Natural killer cell (primary cell): ENCODE measurements at regions not wholly inside any gene's neighbourhood (a gene's known extent, or its start where the extent isn't known, plus 50 kb on each side); places are given as distances from the start of the nearest gene placed in this dataset.

Experiments used
- ATAC-seq, 3 donors: fragments of 150-1000 bp in 2 of 3; fragments of 200-7000 bp in 1 of 3; cut with Tn5 transposase; 1 replicate in 1 of 3; 2 replicates in 2 of 3; pipeline ENCODE4 v1.10.0; 2021; ENCODE audit warnings: mild to moderate bottlenecking in 2 of 3, moderate library complexity in 2 of 3
- DNase-seq, 2 donors: peaks; one replicate each; pipeline versions ENCODE4 v3.0.0 to v3.0.0-alpha.2; 2013 to 2021; ENCODE audit warnings: mixed read lengths in 1 of 2
- H3K27ac ChIP-seq: one replicate; pipeline ENCODE4 v1.5.1; 2013; ENCODE audit warnings: mild to moderate bottlenecking, low read length
- H3K27me3 ChIP-seq: one replicate; pipeline ENCODE4 v1.6.1; 2013; ENCODE audit warnings: low read length; ENCODE audit not compliant: control insufficient read depth, insufficient read depth
- H3K36me3 ChIP-seq: one replicate; pipeline ENCODE4 v1.6.1; 2013; ENCODE audit warnings: low read length; ENCODE audit not compliant: control insufficient read depth, insufficient read depth
- H3K4me1 ChIP-seq: one replicate; pipeline ENCODE4 v1.6.1; 2013; ENCODE audit warnings: low read length; ENCODE audit not compliant: control insufficient read depth, insufficient read depth
- H3K4me3 ChIP-seq: one replicate; pipeline ENCODE4 v1.5.1; 2013; ENCODE audit warnings: low read length
- H3K9me3 ChIP-seq: one replicate; pipeline ENCODE4 v1.6.1; 2013; ENCODE audit warnings: low read length; ENCODE audit not compliant: control insufficient read depth, insufficient read depth
- H3K27ac Mint-ChIP-seq, 2 donors: one replicate each; pipeline ENCODE4 v1.8.0; 2022; ENCODE audit warnings: mild to moderate bottlenecking in 2 of 2, mixed read lengths in 2 of 2, moderate library complexity in 1 of 2
- H3K27me3 Mint-ChIP-seq, 2 donors: one replicate each; pipeline ENCODE4 v1.8.0; 2022; ENCODE audit warnings: low read depth in 2 of 2, mixed read lengths in 2 of 2
- H3K36me3 Mint-ChIP-seq: one replicate; pipeline ENCODE4 v1.8.0; 2022; ENCODE audit warnings: mixed read lengths
- H3K4me1 Mint-ChIP-seq, 2 donors: one replicate each; pipeline ENCODE4 v1.8.0; 2022; ENCODE audit warnings: mixed read lengths in 2 of 2
- H3K4me3 Mint-ChIP-seq: one replicate; pipeline ENCODE4 v1.8.0; 2022; ENCODE audit warnings: mild to moderate bottlenecking, moderate library complexity, mixed read lengths
- H3K9me3 Mint-ChIP-seq, 2 donors: one replicate each; pipeline ENCODE4 v1.8.0; 2022; ENCODE audit warnings: mixed read lengths in 2 of 2
- WGBS: methylation state at CpG from one replicate; pipeline ENCODE4 v1.1.7; 2013; ENCODE audit warnings: missing lambda C conversion rate; ENCODE audit not compliant: insufficient coverage; 5-methylcytosine and 5-hydroxymethylcytosine counted together
- intact Hi-C: fragments of 100-400 bp; cut with micrococcal nuclease; formaldehyde crosslinking; loops from one replicate; pipeline ENCODE4 v1.14.2; 2022
- TF ChIP-seq, protein P1 (sequence below): fragments of 200-600 bp; IDR thresholded peaks from one replicate; pipeline ENCODE4 v1.8.0; 2022; ENCODE audit warnings: antibody characterized with exemption

DNA sequence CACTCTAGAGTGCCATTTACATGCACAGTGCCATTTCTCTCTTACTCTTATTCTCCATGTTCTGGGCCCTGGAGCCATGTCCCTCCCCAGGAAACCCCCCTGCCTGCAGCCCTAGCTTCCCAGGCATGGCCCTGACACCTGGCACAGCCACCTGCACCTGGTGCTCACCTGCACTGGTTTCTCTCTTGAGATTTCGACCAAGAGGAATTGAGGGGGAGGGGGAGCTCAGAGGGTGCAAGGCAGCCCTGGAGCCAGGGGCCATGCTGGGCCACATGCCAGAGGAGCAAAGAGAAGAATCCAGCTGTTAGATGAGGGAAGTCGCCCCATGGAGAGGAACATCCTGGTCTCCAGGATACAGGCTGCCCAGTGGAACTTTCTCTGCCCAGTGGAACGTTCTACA is 65.0 kb upstream of the RAPGEF1 start:
- Mint-ChIP-seq H3K4me1 (no peaks in the 10 kb centered on the region), H3K36me3 (no peaks in the 10 kb centered on the region), H3K9me3 (peaks cover 0 to 3% of the 10 kb centered on the region in 2 donors), H3K27ac (no peak overlapping the region), H3K27me3 (peaks cover 23% of the 10 kb centered on the region in 2 donors), H3K4me3 (no peak overlapping the region)
- Histone ChIP-seq H3K36me3 (no peaks in the 10 kb centered on the region), H3K4me3 (no peak overlapping the region), H3K4me1 (no peaks in the 10 kb centered on the region), H3K27ac (no peak overlapping the region), H3K27me3 (no peaks in the 10 kb centered on the region), H3K9me3 (no peaks in the 10 kb centered on the region)
- no peak for DNase-seq
- 67% methylated on average over 3 of the region's 3 CpGs for WGBS
- ATAC-seq, result no peak
- TF ChIP-seq, protein P1, sequence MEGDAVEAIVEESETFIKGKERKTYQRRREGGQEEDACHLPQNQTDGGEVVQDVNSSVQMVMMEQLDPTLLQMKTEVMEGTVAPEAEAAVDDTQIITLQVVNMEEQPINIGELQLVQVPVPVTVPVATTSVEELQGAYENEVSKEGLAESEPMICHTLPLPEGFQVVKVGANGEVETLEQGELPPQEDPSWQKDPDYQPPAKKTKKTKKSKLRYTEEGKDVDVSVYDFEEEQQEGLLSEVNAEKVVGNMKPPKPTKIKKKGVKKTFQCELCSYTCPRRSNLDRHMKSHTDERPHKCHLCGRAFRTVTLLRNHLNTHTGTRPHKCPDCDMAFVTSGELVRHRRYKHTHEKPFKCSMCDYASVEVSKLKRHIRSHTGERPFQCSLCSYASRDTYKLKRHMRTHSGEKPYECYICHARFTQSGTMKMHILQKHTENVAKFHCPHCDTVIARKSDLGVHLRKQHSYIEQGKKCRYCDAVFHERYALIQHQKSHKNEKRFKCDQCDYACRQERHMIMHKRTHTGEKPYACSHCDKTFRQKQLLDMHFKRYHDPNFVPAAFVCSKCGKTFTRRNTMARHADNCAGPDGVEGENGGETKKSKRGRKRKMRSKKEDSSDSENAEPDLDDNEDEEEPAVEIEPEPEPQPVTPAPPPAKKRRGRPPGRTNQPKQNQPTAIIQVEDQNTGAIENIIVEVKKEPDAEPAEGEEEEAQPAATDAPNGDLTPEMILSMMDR, result no peak
- intact Hi-C loops, result no loop called here

DNA sequence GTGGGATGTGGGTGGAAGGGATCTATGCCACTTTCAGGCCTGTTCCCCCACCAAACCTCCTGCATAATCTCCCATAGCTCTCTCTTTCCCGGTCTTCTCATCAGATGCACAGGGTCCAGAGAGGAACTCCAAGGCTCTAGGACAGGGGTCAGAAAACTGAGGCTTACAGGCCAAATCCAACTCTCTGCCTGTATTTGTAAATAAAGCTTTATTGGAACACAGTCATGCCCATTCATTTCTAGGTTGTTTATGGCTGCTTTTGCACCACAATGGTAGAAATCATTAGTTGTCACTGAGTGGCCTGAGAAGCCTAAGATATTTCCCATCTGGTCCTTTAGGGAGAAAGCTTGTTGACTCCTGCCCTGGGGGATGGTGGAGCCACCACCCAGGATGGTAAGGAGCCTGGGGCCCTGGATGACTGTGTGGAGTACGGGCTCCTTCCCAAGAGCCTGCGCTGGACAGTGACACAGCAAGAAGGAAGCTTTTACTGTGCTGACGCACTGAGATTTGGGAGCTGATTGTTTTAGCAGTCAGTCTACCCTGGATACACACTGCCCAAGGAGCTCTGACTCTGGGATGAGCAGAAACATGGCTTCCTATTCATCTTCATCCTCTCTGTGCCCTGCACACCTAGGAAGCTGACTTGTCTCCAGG is 64.0 kb upstream of the RAPGEF1 start:
- ATAC-seq (no peak), DNase-seq (no peak)
- Histone ChIP-seq H3K36me3 (no peaks in the 10 kb centered on the region), H3K4me1 (no peaks in the 10 kb centered on the region), H3K27me3 (no peaks in the 10 kb centered on the region), H3K27ac (no peak overlapping the region), H3K4me3 (no peak overlapping the region), H3K9me3 (no peaks in the 10 kb centered on the region)
- Mint-ChIP-seq H3K27me3 (peaks cover 15 to 22% of the 10 kb centered on the region in 2 donors), H3K36me3 (no peaks in the 10 kb centered on the region), H3K9me3 (peaks cover 0 to 3% of the 10 kb centered on the region in 2 donors), H3K4me3 (no peak overlapping the region), H3K4me1 (no peaks in the 10 kb centered on the region), H3K27ac (no peak overlapping the region)
- intact Hi-C loops, result no loop called here
- TF ChIP-seq, protein P1, result no peak
- 96% methylated on average over 4 of the region's 4 CpGs for WGBS

DNA sequence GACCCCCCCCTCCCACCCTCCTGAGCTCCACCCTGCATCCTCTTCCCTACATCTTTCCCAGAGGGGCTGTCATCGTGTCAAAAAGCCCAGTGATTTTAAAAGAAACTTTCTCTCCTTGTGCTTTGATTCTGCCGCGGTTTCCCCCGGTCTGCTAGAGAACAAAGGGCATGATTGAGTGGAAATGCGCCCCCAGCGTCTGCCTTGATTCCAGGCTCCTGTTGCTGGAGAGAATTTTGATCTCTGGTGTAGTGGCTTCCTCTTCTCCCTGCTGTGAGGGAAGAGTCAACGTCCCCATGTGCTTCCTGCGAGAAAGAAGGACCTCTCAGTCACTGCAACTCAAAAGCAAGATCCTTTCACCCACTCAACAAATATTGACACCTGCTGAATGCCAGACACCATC is 61.9 kb upstream of the RAPGEF1 start:
- no peak overlapping the region for H3K4me3 ChIP-seq
- WGBS, result 42% methylated on average over 7 of the region's 8 CpGs
- Mint-ChIP-seq H3K27ac (no peak overlapping the region), H3K4me3 (no peak overlapping the region), H3K27me3 (peaks cover 12 to 24% of the 10 kb centered on the region in 2 donors), H3K9me3 (peaks cover 0 to 3% of the 10 kb centered on the region in 2 donors), H3K4me1 (no peaks in the 10 kb centered on the region), H3K36me3 (no peaks in the 10 kb centered on the region)
- TF ChIP-seq, protein P1, result no peak
- no peaks in the 10 kb centered on the region for H3K36me3 ChIP-seq
- H3K9me3 ChIP-seq, result no peaks in the 10 kb centered on the region
- no peaks in the 10 kb centered on the region for H3K27me3 ChIP-seq
- H3K27ac ChIP-seq, result no peak overlapping the region
- no peak for ATAC-seq
- intact Hi-C loops, result no loop called here
- no peak for DNase-seq
- no peaks in the 10 kb centered on the region for H3K4me1 ChIP-seq

DNA sequence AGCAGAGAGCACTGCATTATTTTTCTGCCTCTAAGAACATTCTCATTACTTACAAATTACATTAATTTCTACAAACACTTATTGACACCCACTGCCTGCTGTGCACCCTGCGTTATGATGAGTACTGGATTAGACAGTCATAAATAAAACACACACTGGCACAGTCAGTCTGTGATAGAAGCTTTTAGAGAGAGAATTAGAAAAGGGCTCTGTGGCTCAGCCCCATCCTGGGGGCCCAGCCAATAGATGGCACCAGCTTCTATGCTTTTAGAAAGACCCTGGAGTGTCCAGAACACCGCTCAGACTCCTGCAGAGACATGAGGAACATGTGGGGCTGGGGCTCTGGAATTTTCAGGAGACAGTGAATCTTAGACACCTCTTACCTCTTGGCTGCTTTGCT is 61.0 kb upstream of the RAPGEF1 start:
- no peaks in the 10 kb centered on the region for H3K4me1 ChIP-seq
- H3K4me3 ChIP-seq, result no peak overlapping the region
- ATAC-seq, result no peak
- Mint-ChIP-seq H3K36me3 (no peaks in the 10 kb centered on the region), H3K4me3 (no peak overlapping the region), H3K27me3 (peaks cover 3 to 16% of the 10 kb centered on the region in 2 donors), H3K4me1 (no peaks in the 10 kb centered on the region), H3K27ac (no peak overlapping the region), H3K9me3 (peaks cover 0 to 3% of the 10 kb centered on the region in 2 donors)
- TF ChIP-seq, protein P1, result no peak
- no peak for DNase-seq
- H3K27me3 ChIP-seq, result no peaks in the 10 kb centered on the region
- no peak overlapping the region for H3K27ac ChIP-seq
- no peaks in the 10 kb centered on the region for H3K9me3 ChIP-seq
- WGBS, result 89% methylated on average over 2 of the region's 2 CpGs
- H3K36me3 ChIP-seq, result no peaks in the 10 kb centered on the region
- intact Hi-C loops, result no loop called here
